ENCODE measurements at regions not wholly inside any gene's neighbourhood (a gene's known extent, or its start where the extent isn't known, plus 50 kb on each side); places are given as distances from the start of the nearest gene placed in this dataset.
A peak's percentile ranks its signal among the peaks of the same experiment; 100 is the strongest.

DNA sequence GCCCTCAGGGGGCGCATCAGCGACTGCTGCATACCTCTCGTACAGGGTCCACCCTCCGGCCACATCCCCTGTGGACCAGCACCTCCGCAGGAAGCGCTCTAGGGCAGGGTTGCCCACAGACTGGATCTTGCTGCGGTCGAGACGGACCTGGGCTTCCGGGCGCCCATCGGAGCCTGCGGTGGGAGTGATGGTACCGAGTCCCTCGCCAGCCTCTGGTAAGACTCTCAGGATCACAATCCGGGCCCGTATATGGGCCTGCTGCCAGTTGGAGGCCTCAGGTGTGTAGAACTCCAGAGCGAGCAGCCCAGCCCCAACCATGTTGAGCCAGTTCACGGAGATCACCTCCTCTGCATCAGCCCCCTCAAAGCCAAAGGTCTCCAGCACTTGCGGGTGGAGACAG is 323.0 kb downstream of the ANXA1 start:
- Mint-ChIP-seq H3K4me1 (no peaks in the 10 kb centered on the region), H3K9me3 (peaks cover 12% of the 10 kb centered on the region), H3K27me3 (ENCODE audit: insufficient read depth, low read depth) (no peaks in the 10 kb centered on the region), H3K27ac (no peak overlapping the region), H3K4me3 (no peak overlapping the region), H3K36me3 (no peaks in the 10 kb centered on the region)
- no peaks in the 10 kb centered on the region for H3K79me2 ChIP-seq (ENCODE audit: low read depth)
- H3F3A ChIP-seq (ENCODE audit: low read depth), result no peaks in the 10 kb centered on the region
- H3K4me1 ChIP-seq, result no peaks in the 10 kb centered on the region
- no peak for DNase-seq (ENCODE audit: low spot score)
- no peak overlapping the region for H3K4me2 ChIP-seq
- no peak overlapping the region for H3K4me3 ChIP-seq
- no peak overlapping the region for H3K27ac ChIP-seq
- no peak overlapping the region for H2AFZ ChIP-seq (replicated peaks)
- no peak for TF ChIP-seq EZH2phosphoT487 (IDR thresholded peaks at IDR 0.05)
- TF ChIP-seq EZH2 (IDR thresholded peaks at IDR 0.05), result no peak
- TF ChIP-seq, protein P1, sequence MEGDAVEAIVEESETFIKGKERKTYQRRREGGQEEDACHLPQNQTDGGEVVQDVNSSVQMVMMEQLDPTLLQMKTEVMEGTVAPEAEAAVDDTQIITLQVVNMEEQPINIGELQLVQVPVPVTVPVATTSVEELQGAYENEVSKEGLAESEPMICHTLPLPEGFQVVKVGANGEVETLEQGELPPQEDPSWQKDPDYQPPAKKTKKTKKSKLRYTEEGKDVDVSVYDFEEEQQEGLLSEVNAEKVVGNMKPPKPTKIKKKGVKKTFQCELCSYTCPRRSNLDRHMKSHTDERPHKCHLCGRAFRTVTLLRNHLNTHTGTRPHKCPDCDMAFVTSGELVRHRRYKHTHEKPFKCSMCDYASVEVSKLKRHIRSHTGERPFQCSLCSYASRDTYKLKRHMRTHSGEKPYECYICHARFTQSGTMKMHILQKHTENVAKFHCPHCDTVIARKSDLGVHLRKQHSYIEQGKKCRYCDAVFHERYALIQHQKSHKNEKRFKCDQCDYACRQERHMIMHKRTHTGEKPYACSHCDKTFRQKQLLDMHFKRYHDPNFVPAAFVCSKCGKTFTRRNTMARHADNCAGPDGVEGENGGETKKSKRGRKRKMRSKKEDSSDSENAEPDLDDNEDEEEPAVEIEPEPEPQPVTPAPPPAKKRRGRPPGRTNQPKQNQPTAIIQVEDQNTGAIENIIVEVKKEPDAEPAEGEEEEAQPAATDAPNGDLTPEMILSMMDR (IDR thresholded peaks at IDR 0.05), result no peak
- H3K9ac ChIP-seq, result no peak overlapping the region
- H3K36me3 ChIP-seq, result peaks cover 4% of the 10 kb centered on the region
- H4K20me1 ChIP-seq (ENCODE audit: low read depth), result no peaks in the 10 kb centered on the region
- H3K27me3 ChIP-seq, result no peaks in the 10 kb centered on the region
- H3K9me3 ChIP-seq (ENCODE audit: low read depth), result no peaks in the 10 kb centered on the region

DNA sequence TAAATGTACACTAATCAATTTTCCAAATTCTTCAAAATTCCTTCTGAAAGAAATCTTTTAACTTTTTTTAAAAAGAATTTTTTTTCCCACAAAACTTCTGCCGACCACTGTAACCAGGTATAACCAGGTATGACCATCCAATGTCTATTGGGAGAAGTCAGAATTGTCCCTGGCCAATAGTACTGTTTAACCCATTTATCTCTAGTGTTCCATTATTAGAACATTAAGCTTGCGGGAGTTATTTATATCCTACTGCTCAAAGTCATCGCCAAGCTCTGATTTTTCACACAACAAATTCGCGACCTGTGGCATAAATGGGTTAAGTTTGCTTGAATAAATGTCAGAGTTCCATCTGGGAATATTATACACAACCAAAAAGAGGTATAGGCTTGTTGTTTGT is 343.2 kb downstream of the ANXA1 start:
- no peak overlapping the region for H3K27ac ChIP-seq
- H3K9ac ChIP-seq, result no peak overlapping the region
- H3K79me2 ChIP-seq (ENCODE audit: low read depth), result no peaks in the 10 kb centered on the region
- no peak overlapping the region for H3K27ac Mint-ChIP-seq
- H3K27me3 Mint-ChIP-seq (ENCODE audit: insufficient read depth, low read depth), result no peaks in the 10 kb centered on the region
- no peaks in the 10 kb centered on the region for H3K4me1 ChIP-seq
- no peaks in the 10 kb centered on the region for H3K9me3 ChIP-seq (ENCODE audit: low read depth)
- DNase-seq (ENCODE audit: low spot score), result no peak
- H3K27me3 ChIP-seq, result no peaks in the 10 kb centered on the region
- TF ChIP-seq, protein P1 (IDR thresholded peaks at IDR 0.05), result no peak
- TF ChIP-seq EZH2phosphoT487 (IDR thresholded peaks at IDR 0.05) (no peak), EZH2 (IDR thresholded peaks at IDR 0.05) (no peak)
- H3K4me3 ChIP-seq, result no peak overlapping the region
- H3K36me3 Mint-ChIP-seq, result no peaks in the 10 kb centered on the region
- H3K4me1 Mint-ChIP-seq, result no peaks in the 10 kb centered on the region
- H3F3A ChIP-seq (ENCODE audit: low read depth), result no peaks in the 10 kb centered on the region
- H3K9me3 Mint-ChIP-seq, result peaks cover 10% of the 10 kb centered on the region
- H2AFZ ChIP-seq (replicated peaks), result no peak overlapping the region
- H3K4me2 ChIP-seq, result no peak overlapping the region
- H3K36me3 ChIP-seq, result no peaks in the 10 kb centered on the region
- H4K20me1 ChIP-seq (ENCODE audit: low read depth), result no peaks in the 10 kb centered on the region
- H3K4me3 Mint-ChIP-seq, result no peak overlapping the region

DNA sequence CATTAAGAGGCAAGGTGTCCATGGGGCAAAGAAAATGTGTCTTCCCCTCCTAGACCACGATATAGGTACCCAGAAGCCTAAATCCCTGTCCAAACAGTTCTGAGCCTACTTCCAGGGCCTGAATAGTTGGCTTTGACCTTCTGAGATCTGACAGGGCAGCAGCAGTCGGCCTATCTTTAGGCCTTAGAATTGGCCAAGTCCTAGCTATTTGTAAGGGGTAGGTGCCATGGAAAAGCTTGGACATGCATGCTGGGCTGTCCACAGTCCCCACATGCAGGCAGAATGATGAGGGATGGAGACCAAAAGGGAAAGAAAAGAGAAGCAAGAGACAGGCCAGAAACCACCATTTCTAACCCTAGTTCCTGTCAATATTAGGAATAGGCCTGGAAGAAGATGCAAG is 346.1 kb downstream of the ANXA1 start:
- H3K27ac Mint-ChIP-seq, result no peak overlapping the region
- Histone ChIP-seq H3K9me3 (ENCODE audit: low read depth) (no peaks in the 10 kb centered on the region), H3K27me3 (no peaks in the 10 kb centered on the region), H3K9ac (no peak overlapping the region), H3K4me3 (no peak overlapping the region), H3K4me1 (no peaks in the 10 kb centered on the region), H3K79me2 (ENCODE audit: low read depth) (no peaks in the 10 kb centered on the region), H4K20me1 (ENCODE audit: low read depth) (no peaks in the 10 kb centered on the region), H3K4me2 (no peak overlapping the region), H3K36me3 (no peaks in the 10 kb centered on the region), H2AFZ (replicated peaks) (no peak overlapping the region), H3K27ac (no peak overlapping the region), H3F3A (ENCODE audit: low read depth) (no peaks in the 10 kb centered on the region)
- DNase-seq (ENCODE audit: low spot score), result no peak
- TF ChIP-seq, protein P1 (IDR thresholded peaks at IDR 0.05), result no peak
- TF ChIP-seq EZH2phosphoT487 (IDR thresholded peaks at IDR 0.05) (no peak), EZH2 (IDR thresholded peaks at IDR 0.05) (no peak)
- no peaks in the 10 kb centered on the region for H3K36me3 Mint-ChIP-seq
- no peaks in the 10 kb centered on the region for H3K4me1 Mint-ChIP-seq
- no peak overlapping the region for H3K4me3 Mint-ChIP-seq
- H3K27me3 Mint-ChIP-seq (ENCODE audit: insufficient read depth, low read depth), result no peaks in the 10 kb centered on the region
- H3K9me3 Mint-ChIP-seq, result peaks cover 7% of the 10 kb centered on the region

DNA sequence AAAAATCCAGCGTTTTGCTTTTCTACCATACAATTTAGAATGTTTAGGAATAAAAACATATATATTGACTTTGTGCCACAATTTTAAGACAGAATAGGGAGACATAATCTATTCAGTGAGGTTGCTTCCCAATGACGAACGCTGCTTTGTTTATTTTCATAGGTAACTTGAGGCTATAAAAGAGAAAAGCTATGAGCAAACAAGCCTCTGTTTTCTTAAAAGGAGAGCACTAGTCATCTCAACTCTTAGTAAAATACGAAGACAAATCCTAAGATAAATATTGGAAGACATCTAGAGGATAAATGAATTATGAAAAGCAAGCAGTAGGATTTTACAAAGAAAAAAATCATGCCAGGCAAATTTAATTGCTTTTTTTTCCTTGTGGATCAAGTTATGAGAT is 363.6 kb downstream of the ANXA1 start:
- no peaks in the 10 kb centered on the region for H3F3A ChIP-seq (ENCODE audit: low read depth)
- no peak overlapping the region for H3K27ac ChIP-seq
- H3K4me3 ChIP-seq, result no peak overlapping the region
- H3K79me2 ChIP-seq (ENCODE audit: low read depth), result no peaks in the 10 kb centered on the region
- no peak overlapping the region for H3K9ac ChIP-seq
- no peaks in the 10 kb centered on the region for H4K20me1 ChIP-seq (ENCODE audit: low read depth)
- DNase-seq (ENCODE audit: low spot score), result no peak
- Mint-ChIP-seq H3K4me1 (no peaks in the 10 kb centered on the region), H3K27me3 (ENCODE audit: insufficient read depth, low read depth) (no peaks in the 10 kb centered on the region), H3K36me3 (no peaks in the 10 kb centered on the region), H3K9me3 (no peaks in the 10 kb centered on the region), H3K27ac (no peak overlapping the region), H3K4me3 (no peak overlapping the region)
- H3K9me3 ChIP-seq (ENCODE audit: low read depth), result no peaks in the 10 kb centered on the region
- H3K4me2 ChIP-seq, result no peak overlapping the region
- no peaks in the 10 kb centered on the region for H3K36me3 ChIP-seq
- H3K27me3 ChIP-seq, result no peaks in the 10 kb centered on the region
- TF ChIP-seq, protein P1 (IDR thresholded peaks at IDR 0.05), result no peak
- TF ChIP-seq EZH2phosphoT487 (IDR thresholded peaks at IDR 0.05) (no peak), EZH2 (IDR thresholded peaks at IDR 0.05) (no peak)
- H2AFZ ChIP-seq (replicated peaks), result peak overlapping the region; percentile 29
- H3K4me1 ChIP-seq, result no peaks in the 10 kb centered on the region
